IMR-90 (cell line): ENCODE measurements at regions not wholly inside any gene's neighbourhood (a gene's known extent, or its start where the extent isn't known, plus 50 kb on each side); places are given as distances from the start of the nearest gene placed in this dataset.
A peak's percentile ranks its signal among the peaks of the same experiment; 100 is the strongest.

Experiments used
- ATAC-seq: fragments of 200-7000 bp; cut with Tn5 transposase; 2 replicates; pipeline ENCODE4 v1.9.1; 2020; ENCODE audit warnings: low read depth, mild to moderate bottlenecking, moderate library complexity
- BruUV-seq: library from RNA; stranded (reverse); fragments of 400-500 nt; replicated peaks from 2 replicates; lab custom pipeline; 2021; lab: Mats Ljungman, UMichigan
- CTCF ChIA-PET: fragments of 300-600 bp; formaldehyde crosslinking; extraction: SDS; loops from one replicate; lab custom pipeline; 2021; ENCODE audit warnings: antibody characterized with exemption; lab: Yijun Ruan, JAX
- POLR2A ChIA-PET: fragments of 300-600 bp; sonication (Branson Sonifier 250); formaldehyde crosslinking; loops from one replicate; lab custom pipeline; 2022; ENCODE audit warnings: antibody characterized with exemption; ENCODE audit not compliant: unreplicated experiment; lab: Charles Lee
- DNase-seq: peaks from one replicate; pipeline ENCODE4 v3.0.0; 2013
- H2AFZ ChIP-seq: replicated peaks from 2 replicates; pipeline ENCODE3; 2013; ENCODE audit warnings: low read length, mild to moderate bottlenecking; ENCODE audit not compliant: poor library complexity
- H2AK5ac ChIP-seq: 2 replicates; pipeline ENCODE4 v1.6.1; 2013; ENCODE audit warnings: low read depth, low read length, inconsistent platforms
- H2AK9ac ChIP-seq: replicated peaks from 2 replicates; pipeline ENCODE3; 2013; ENCODE audit warnings: mild to moderate bottlenecking, low read depth, low read length, moderate library complexity; ENCODE audit not compliant: poor library complexity
- H2BK120ac ChIP-seq: 2 replicates; pipeline ENCODE4 v1.6.1; 2013; ENCODE audit warnings: low read depth, low read length, inconsistent platforms
- H2BK15ac ChIP-seq: 3 replicates; pipeline ENCODE4 v1.6.1; 2013; ENCODE audit warnings: low read depth, low read length, inconsistent platforms
- H2BK20ac ChIP-seq: 2 replicates; pipeline ENCODE4 v1.6.1; 2013; ENCODE audit warnings: low read depth, mild to moderate bottlenecking, inconsistent platforms, low read length, moderate library complexity
- H2BK5ac ChIP-seq: 2 replicates; pipeline ENCODE4 v1.6.1; 2013; ENCODE audit warnings: mild to moderate bottlenecking, low read depth, low read length, inconsistent platforms; ENCODE audit not compliant: poor library complexity, severe bottlenecking
- H3K14ac ChIP-seq: replicated peaks from 2 replicates; pipeline ENCODE4 v1.6.1; 2013; ENCODE audit warnings: low read depth, low read length, inconsistent platforms
- H3K18ac ChIP-seq: 2 replicates; pipeline ENCODE4 v1.6.1; 2013; ENCODE audit warnings: low read depth, low read length, control low read depth
- H3K23ac ChIP-seq: 2 replicates; pipeline ENCODE4 v1.6.1; 2013; ENCODE audit warnings: low read depth, low read length, inconsistent platforms
- H3K27ac ChIP-seq: 2 replicates; pipeline ENCODE4 v1.5.1; 2013; ENCODE audit warnings: mild to moderate bottlenecking, control low read depth, low read length; ENCODE audit not compliant: insufficient read depth
- H3K27me3 ChIP-seq: 2 replicates; pipeline ENCODE4 v1.6.1; 2013; ENCODE audit warnings: low read length; ENCODE audit not compliant: control insufficient read depth, insufficient read depth
- H3K36me3 ChIP-seq: 2 replicates; pipeline ENCODE4 v1.6.1; 2013; ENCODE audit warnings: low read length, mixed read lengths; ENCODE audit not compliant: control insufficient read depth, insufficient read depth
- H3K4ac ChIP-seq: 2 replicates; pipeline ENCODE4 v1.6.1; 2013; ENCODE audit warnings: low read depth, low read length, inconsistent platforms
- H3K4me1 ChIP-seq: 2 replicates; pipeline ENCODE4 v1.6.1; 2013; ENCODE audit warnings: low read length, mixed read lengths; ENCODE audit not compliant: control insufficient read depth, insufficient read depth
- H3K4me2 ChIP-seq: 2 replicates; pipeline ENCODE4 v1.6.1; 2013; ENCODE audit warnings: low read depth, mild to moderate bottlenecking, control low read depth, low read length, moderate library complexity
- H3K4me3 ChIP-seq: 2 replicates; pipeline ENCODE4 v1.5.1; 2013; ENCODE audit warnings: low read depth, mild to moderate bottlenecking, control low read depth, low read length, moderate library complexity; ENCODE audit not compliant: insufficient read depth
- H3K56ac ChIP-seq: 2 replicates; pipeline ENCODE4 v1.6.1; 2013; ENCODE audit warnings: low read length, inconsistent platforms; ENCODE audit not compliant: insufficient read depth; ENCODE audit errors: extremely low read depth
- H3K79me1 ChIP-seq, 2 experiments: 2 replicates each; pipeline ENCODE4 v1.6.1; 2013; ENCODE audit warnings: low read length in 2 of 2, inconsistent platforms in 1 of 2, low read depth in 1 of 2
- H3K9ac ChIP-seq: 2 replicates; pipeline ENCODE4 v1.6.1; 2013; ENCODE audit warnings: low read depth, low read length, control low read depth
- H3K9me1 ChIP-seq: 2 replicates; pipeline ENCODE4 v1.6.1; 2013; ENCODE audit warnings: low read length, inconsistent platforms; ENCODE audit not compliant: insufficient read depth
- H3K9me3 ChIP-seq: 2 replicates; pipeline ENCODE4 v1.6.1; 2013; ENCODE audit warnings: low read length; ENCODE audit not compliant: control insufficient read depth, insufficient read depth
- H4K20me1 ChIP-seq: 2 replicates; pipeline ENCODE4 v1.6.1; 2013; ENCODE audit warnings: low read length, inconsistent platforms; ENCODE audit not compliant: insufficient read depth
- H4K5ac ChIP-seq: 2 replicates; pipeline ENCODE4 v1.6.1; 2013; ENCODE audit warnings: mild to moderate bottlenecking, low read depth, low read length, control low read depth
- H4K8ac ChIP-seq, 2 experiments: 2 replicates each; pipeline ENCODE4 v1.6.1; 2013; ENCODE audit warnings: low read depth in 2 of 2, low read length in 2 of 2, control low read depth in 1 of 2, inconsistent platforms in 1 of 2
- H4K91ac ChIP-seq: 2 replicates; pipeline ENCODE4 v1.6.1; 2013; ENCODE audit warnings: low read depth, low read length, inconsistent platforms; ENCODE audit not compliant: insufficient read depth
- CEBPB ChIP-seq: IDR thresholded peaks from 2 replicates; pipeline ENCODE4 v1.6.1; 2012; ENCODE audit warnings: low read depth, low read length, improper control_type of control experiment
- CHD1 ChIP-seq: IDR thresholded peaks from 2 replicates; pipeline ENCODE4 v1.6.1; 2012; ENCODE audit warnings: low read depth, low read length, improper control_type of control experiment
- NFE2L2 ChIP-seq: fragments of 150-350 bp; IDR thresholded peaks from 2 replicates; pipeline ENCODE4 v1.6.1; 2016; ENCODE audit warnings: low read depth, mild to moderate bottlenecking, low read length
- WGBS, 2 experiments: methylation state at CpG; one replicate each; pipeline versions ENCODE4 v1.1.5 to v1.1.7; 2013; ENCODE audit warnings: missing lambda C conversion rate in 2 of 2; ENCODE audit not compliant: insufficient read length in 1 of 2; ENCODE audit errors: extremely low coverage in 2 of 2; 5-methylcytosine and 5-hydroxymethylcytosine counted together
- dilution Hi-C: fragments of 300-500 bp; cut with HindIII; formaldehyde crosslinking; loops from one replicate; pipeline ENCODE4 v1.14.3; 2018; ENCODE audit warnings: low sequenced_read_pairs; ENCODE audit not compliant: unreplicated experiment
- in situ Hi-C: fragments of 300-500 bp; cut with MboI; formaldehyde crosslinking; loops from 3 replicates; pipeline ENCODE4 v1.14.3; 2019; ENCODE audit warnings: low sequenced_read_pairs, inconsistent platforms, mixed read lengths
- intact Hi-C: fragments of 100-400 bp; cut with micrococcal nuclease; formaldehyde crosslinking; loops from 2 replicates; pipeline ENCODE4 v1.10.0; 2022

DNA sequence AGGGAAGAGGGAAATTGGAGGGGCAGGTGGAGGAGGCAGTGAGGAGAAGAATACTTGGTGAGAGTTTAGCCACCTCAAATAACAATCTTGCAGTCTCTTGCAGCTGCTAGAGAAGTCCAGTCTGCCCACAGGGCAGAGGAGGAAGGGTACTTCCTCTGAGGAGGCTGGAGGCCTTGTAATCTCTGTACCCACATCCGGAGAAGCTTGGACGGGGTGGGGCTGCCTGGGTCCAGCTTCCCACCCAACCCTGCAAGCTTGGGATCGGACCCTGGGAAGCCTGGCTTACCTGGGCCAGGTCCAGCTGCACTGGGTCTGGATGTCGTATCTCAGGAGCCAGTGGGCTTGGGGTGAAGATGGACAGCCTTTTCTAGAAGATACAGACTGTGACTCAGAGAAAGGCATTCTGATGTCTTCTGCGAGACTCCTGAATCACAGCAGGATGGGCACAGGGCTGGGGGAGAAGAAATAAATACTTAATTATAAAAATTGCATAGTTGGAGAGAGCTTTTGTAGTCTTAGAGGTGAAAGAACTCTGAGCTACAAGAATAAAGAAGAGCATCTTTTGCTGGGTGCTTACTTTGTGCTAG, 111.8 kb upstream of the JUN start (continued):
- TF ChIP-seq CEBPB, result no peak

DNA sequence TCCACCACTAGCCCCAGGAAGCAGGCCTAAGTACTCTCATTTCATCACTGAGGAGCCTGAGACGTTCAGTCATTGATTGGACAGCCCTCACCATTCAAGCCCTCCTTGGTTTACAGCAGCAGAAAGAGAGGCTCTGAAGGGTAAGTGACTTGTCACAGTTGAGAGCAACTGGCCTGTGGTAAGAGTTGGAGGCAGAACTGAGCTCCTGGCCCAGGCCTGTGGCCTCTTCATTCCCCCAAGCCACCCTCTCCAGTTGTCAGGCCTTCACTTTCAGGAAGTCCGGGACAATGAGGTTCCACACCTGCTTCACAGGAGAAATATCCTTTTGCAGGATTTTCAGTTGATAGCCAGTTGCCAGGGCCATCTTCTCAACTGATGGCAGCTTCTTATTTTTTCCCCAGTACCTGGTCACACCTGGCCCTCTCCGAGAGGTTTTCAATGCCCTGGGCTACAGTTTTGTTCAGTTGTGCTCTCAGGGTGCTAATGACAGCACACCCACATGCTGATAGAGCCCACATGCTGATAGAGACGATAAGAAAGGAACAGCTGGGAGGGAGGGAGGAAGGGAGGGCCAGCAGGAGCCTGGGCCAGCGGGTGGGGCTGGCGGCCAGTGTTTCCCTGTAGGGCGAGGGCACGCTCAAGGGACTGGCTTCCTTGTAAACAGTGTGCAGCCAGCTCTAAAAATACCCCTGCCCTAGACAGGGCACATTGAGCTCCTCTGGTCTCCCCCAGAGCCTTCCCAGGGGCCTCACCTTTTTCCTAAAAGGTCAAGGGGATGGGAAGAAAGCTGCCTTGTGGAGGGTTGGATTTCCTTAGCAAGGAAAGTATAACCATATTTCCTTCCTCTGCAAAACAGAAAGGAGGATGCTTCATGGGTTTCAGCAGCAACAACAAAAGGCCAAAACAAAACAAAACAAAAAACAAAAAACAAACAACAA, 112.7 kb upstream of the JUN start:
- Histone ChIP-seq H4K8ac (peak overlapping the region; percentile 72 to 78; a peak in 3 of 4 replicates), H2BK20ac (peak overlapping the region; percentile 26; the same call in 1 of the 2 replicates), H4K5ac (peak overlapping the region; percentile 33; the same call in 1 of the 2 replicates), H3K9me1 (peaks cover 10% of the 10 kb centered on the region), H3K4me2 (no peak overlapping the region), H3K4me1 (peaks cover 18% of the 10 kb centered on the region), H4K20me1 (no peaks in the 10 kb centered on the region), H3K14ac (peak overlapping the region; percentile 79), H3K9ac (no peak overlapping the region), H3K23ac (peak overlapping the region; percentile 31; the same call in 1 of the 2 replicates), H2AFZ (peak overlapping the region; percentile 75), H2BK120ac (peak overlapping the region; percentile 74), H2AK5ac (peak overlapping the region; percentile 62; the same call in 1 of the 2 replicates), H4K91ac (peak overlapping the region; percentile 45), H3K36me3 (no peaks in the 10 kb centered on the region), H3K56ac (no peak overlapping the region), H3K79me1 (no peaks in the 10 kb centered on the region), H2AK9ac (peak overlapping the region; percentile 70), H3K9me3 (no peaks in the 10 kb centered on the region), H3K4ac (peak overlapping the region; percentile 60), H3K27ac (no peak overlapping the region), H3K27me3 (no peaks in the 10 kb centered on the region), H2BK5ac (no peak overlapping the region), H3K4me3 (no peak overlapping the region), H3K18ac (peak overlapping the region; percentile 11), H2BK15ac (peak overlapping the region; percentile 57)
- dilution Hi-C loops, result no loop called here
- POLR2A ChIA-PET, result no interaction called here
- 17% methylated on average over 1 of the region's 8 CpGs; no CpG with 5 or more reads in 1 of the 2 experiments for WGBS, 2 experiments
- CTCF ChIA-PET, result interaction anchor here (1.0 to 1.6 kb wide), 3 partner anchors 11 to 863 kb away, joined by 3 to 4 read pairs (median 4); no protein-coding TSS in a partner anchor
- DNase-seq (no peak), ATAC-seq (peak; percentile 13; the same call in 1 of the 2 replicates)
- in situ Hi-C loops, result no loop called here
- no TSS peak for BruUV-seq
- TF ChIP-seq CHD1, result no peak
- no peak for TF ChIP-seq NFE2L2
- intact Hi-C loops, result loop anchor here (5.0 kb wide), 1 partner anchor 154 kb away; no protein-coding TSS in a partner anchor
